22Rv1 (cell line): ENCODE measurements at regions not wholly inside any gene's neighbourhood (a gene's known extent, or its start where the extent isn't known, plus 50 kb on each side); places are given as distances from the start of the nearest gene placed in this dataset.

Source experiments
- CTCF ChIP-seq: fragments of 450-650 bp; IDR thresholded peaks from 2 replicates; pipeline ENCODE4 v1.5.1; 2017; ENCODE audit warnings: mild to moderate bottlenecking
- ZFX ChIP-seq: fragments of 450-650 bp; IDR thresholded peaks from 2 replicates; pipeline ENCODE4 v1.6.1; 2017; ENCODE audit warnings: antibody characterized with exemption, borderline replicate concordance

DNA sequence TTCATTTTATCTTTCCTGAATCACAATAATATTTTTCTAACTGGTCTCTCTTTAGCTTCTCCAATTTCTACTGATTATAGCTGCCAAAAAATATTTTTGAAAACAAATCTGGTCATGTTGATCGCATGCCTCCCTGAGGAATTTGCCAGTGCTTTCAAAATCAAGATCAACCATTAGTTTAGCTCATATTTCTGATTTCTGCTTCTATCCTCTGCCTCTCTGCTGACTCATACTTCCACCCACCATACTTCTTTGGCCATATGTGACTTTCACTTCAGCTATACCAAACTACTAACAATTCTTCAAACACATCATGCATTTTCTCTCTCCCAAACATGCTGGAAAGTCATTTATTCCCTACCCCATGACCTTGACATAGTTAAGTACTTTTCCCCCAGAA, 636.5 kb downstream of the TLE1 start:
- TF ChIP-seq CTCF (no peak), ZFX (no peak)
